ENCODE measurements at regions not wholly inside any gene's neighbourhood (a gene's known extent, or its start where the extent isn't known, plus 50 kb on each side); places are given as distances from the start of the nearest gene placed in this dataset.

- TF ChIP-seq ZFP69B (tag by site-specific recombination; IDR thresholded peaks at IDR 0.05) (no peak), OSR2 (tag by site-specific recombination; IDR thresholded peaks at IDR 0.05) (no peak), ZNF354C (tag by site-specific recombination; IDR thresholded peaks at IDR 0.05; ENCODE audit: borderline replicate concordance, low read depth) (no peak), ZNF529 (tag by site-specific recombination; IDR thresholded peaks at IDR 0.05; ENCODE audit: insufficient replicate concordance) (no peak), ZNF16 (tag by site-specific recombination; IDR thresholded peaks at IDR 0.05; ENCODE audit: low read depth) (no peak), ZNF157 (tag by site-specific recombination; IDR thresholded peaks at IDR 0.05) (no peak), GLI4 (tag by site-specific recombination; IDR thresholded peaks at IDR 0.05) (no peak), PATZ1 (tag by site-specific recombination; IDR thresholded peaks at IDR 0.05) (no peak), HIC1 (tag by site-specific recombination; IDR thresholded peaks at IDR 0.05) (no peak)
- ChIA-PET CTCF (no interaction called here), POLR2A (no interaction called here)
- no peaks in the 10 kb centered on the region for H3K9me3 ChIP-seq (ENCODE audit: control insufficient read depth, insufficient read depth, low read depth, low read length)
- H3K4me1 ChIP-seq (ENCODE audit: control insufficient read depth, insufficient read depth, low read length) = no peaks in the 10 kb centered on the region
- H3K27ac ChIP-seq (ENCODE audit: extremely low read depth, low read depth, low read length) = no peak overlapping the region
- H3K4me3 ChIP-seq (ENCODE audit: low read depth, low read length) = no peak overlapping the region
- no peaks in the 10 kb centered on the region for H3K36me3 ChIP-seq (ENCODE audit: control insufficient read depth in 2 of 2, insufficient read depth in 1 of 2, low read length in 2 of 2)
Observed at GRCh38 chr12:78398750-78399149, 465.8 kb upstream of the SYT1 start.

GRCh38 chr12:78402366-78403134 lies 462.0 kb upstream of the SYT1 start:
- no peaks in the 10 kb centered on the region for H3K9me3 ChIP-seq (ENCODE audit: control insufficient read depth, insufficient read depth, low read depth, low read length)
- no peak overlapping the region for H3K27ac ChIP-seq (ENCODE audit: extremely low read depth, low read depth, low read length)
- TF ChIP-seq ZNF175 (tag by site-specific recombination; IDR thresholded peaks at IDR 0.05) = no peak
- TF ChIP-seq ZNF639 (tag by site-specific recombination; IDR thresholded peaks at IDR 0.05) = no peak
- TF ChIP-seq ZNF561 (tag by site-specific recombination; IDR thresholded peaks at IDR 0.05; ENCODE audit: borderline replicate concordance) = no peak
- no peak for TF ChIP-seq ZNF677 (tag by site-specific recombination; IDR thresholded peaks at IDR 0.05)
- no peak for TF ChIP-seq ZNF488 (tag by site-specific recombination; IDR thresholded peaks at IDR 0.05)
- TF ChIP-seq ZNF501 (tag by site-specific recombination; IDR thresholded peaks at IDR 0.05) = no peak
- ChIA-PET POLR2A (no interaction called here), CTCF (no interaction called here)
- no peaks in the 10 kb centered on the region for H3K36me3 ChIP-seq (ENCODE audit: control insufficient read depth in 2 of 2, insufficient read depth in 1 of 2, low read length in 2 of 2)
- H3K4me3 ChIP-seq (ENCODE audit: low read depth, low read length) = no peak overlapping the region
- no peaks in the 10 kb centered on the region for H3K4me1 ChIP-seq (ENCODE audit: control insufficient read depth, insufficient read depth, low read length)

- POLR2A ChIA-PET = no interaction called here
- Histone ChIP-seq H3K4me1 (ENCODE audit: control insufficient read depth, insufficient read depth, low read length) (no peaks in the 10 kb centered on the region), H3K27ac (ENCODE audit: extremely low read depth, low read depth, low read length) (no peak overlapping the region)
- TF ChIP-seq OSR2 (tag by site-specific recombination; IDR thresholded peaks at IDR 0.05) (no peak), ZBTB49 (tag by site-specific recombination; IDR thresholded peaks at IDR 0.05; ENCODE audit: low read depth) (no peak), KLF8 (tag by site-specific recombination; IDR thresholded peaks at IDR 0.05) (no peak), ZNF423 (tag by site-specific recombination; IDR thresholded peaks at IDR 0.05) (no peak), ZNF280C (tag by site-specific recombination; IDR thresholded peaks at IDR 0.05) (no peak), ZNF501 (tag by site-specific recombination; IDR thresholded peaks at IDR 0.05) (no peak), KLF10 (tag by site-specific recombination; IDR thresholded peaks at IDR 0.05) (no peak)
Observed at GRCh38 chr12:78403136-78403535, 461.4 kb upstream of the SYT1 start.

More at GRCh38 chr12:78403136-78403535, 461.4 kb upstream of the SYT1 start:
- CTCF ChIA-PET = no interaction called here
- Histone ChIP-seq H3K36me3 (ENCODE audit: control insufficient read depth in 2 of 2, insufficient read depth in 1 of 2, low read length in 2 of 2) (no peaks in the 10 kb centered on the region), H3K9me3 (ENCODE audit: control insufficient read depth, insufficient read depth, low read depth, low read length) (no peaks in the 10 kb centered on the region), H3K4me3 (ENCODE audit: low read depth, low read length) (no peak overlapping the region)

Data from HEK293 (cell line).